ENCODE measurements at regions not wholly inside any gene's neighbourhood (a gene's known extent, or its start where the extent isn't known, plus 50 kb on each side); places are given as distances from the start of the nearest gene placed in this dataset.

- no peak overlapping the region for H3K4me3 Mint-ChIP-seq
- no peaks in the 10 kb centered on the region for H3K9me3 Mint-ChIP-seq
- no peak for TF ChIP-seq ZNF121 (CRISPR knock-in tag; IDR thresholded peaks at IDR 0.05)
- ATAC-seq (no peak), DNase-seq (ENCODE audit: low spot score) (no peak)
- no peaks in the 10 kb centered on the region for H3K27me3 Mint-ChIP-seq (ENCODE audit: low read depth)
- POLR2A ChIA-PET, result no interaction called here
- CTCF ChIA-PET, result no interaction called here
- H3K27ac Mint-ChIP-seq, result no peak overlapping the region
- peaks cover 6% of the 10 kb centered on the region for H3K4me1 Mint-ChIP-seq
- H3K36me3 Mint-ChIP-seq, result no peaks in the 10 kb centered on the region
Observed at GRCh38 chr9:99735041-99735440, 86.6 kb upstream of the NR4A3 start.

- ChIA-PET CTCF (no interaction called here), POLR2A (no interaction called here)
- H3K4me1 Mint-ChIP-seq, result no peaks in the 10 kb centered on the region
- no peak for ATAC-seq
- H3K27me3 Mint-ChIP-seq (ENCODE audit: low read depth), result no peaks in the 10 kb centered on the region
- H3K4me3 Mint-ChIP-seq, result no peak overlapping the region
- no peaks in the 10 kb centered on the region for H3K9me3 Mint-ChIP-seq
- TF ChIP-seq CDX4 (CRISPR knock-in tag; IDR thresholded peaks at IDR 0.05; ENCODE audit: borderline replicate concordance), result no peak
- no peak for TF ChIP-seq SMAD3 (CRISPR knock-in tag; IDR thresholded peaks at IDR 0.05; ENCODE audit: borderline replicate concordance)
- TF ChIP-seq MXD4 (CRISPR knock-in tag; IDR thresholded peaks at IDR 0.05; ENCODE audit: borderline replicate concordance), result no peak
- TF ChIP-seq SOX15 (CRISPR knock-in tag; IDR thresholded peaks at IDR 0.05), result no peak
- TF ChIP-seq PREB (CRISPR knock-in tag; IDR thresholded peaks at IDR 0.05; ENCODE audit: borderline replicate concordance), result no peak
- no peak for TF ChIP-seq IRF2 (CRISPR knock-in tag; IDR thresholded peaks at IDR 0.05; ENCODE audit: borderline replicate concordance, low read depth)
- TF ChIP-seq E2F1 (CRISPR knock-in tag; IDR thresholded peaks at IDR 0.05), result no peak
- no peak for TF ChIP-seq USF2 (CRISPR knock-in tag; IDR thresholded peaks at IDR 0.05)
- no peak for TF ChIP-seq RORB (CRISPR knock-in tag; IDR thresholded peaks at IDR 0.05)
- TF ChIP-seq AR (CRISPR knock-in tag; IDR thresholded peaks at IDR 0.05), result no peak
- no peak for TF ChIP-seq HMGA2 (CRISPR knock-in tag; IDR thresholded peaks at IDR 0.05)
- no peak for TF ChIP-seq MYBL2 (CRISPR knock-in tag; IDR thresholded peaks at IDR 0.05)
- no peak for TF ChIP-seq RELA (CRISPR knock-in tag; IDR thresholded peaks at IDR 0.05; ENCODE audit: borderline replicate concordance)
- H3K36me3 Mint-ChIP-seq, result no peaks in the 10 kb centered on the region
- DNase-seq (ENCODE audit: low spot score), result no peak
- no peak overlapping the region for H3K27ac Mint-ChIP-seq
Observed at GRCh38 chr9:99736291-99736690, 85.4 kb upstream of the NR4A3 start.

GRCh38 chr9:99737649-99738048, 84.0 kb upstream of the NR4A3 start:
- H3K4me3 Mint-ChIP-seq, result no peak overlapping the region
- CTCF ChIA-PET, result no interaction called here
- no peaks in the 10 kb centered on the region for H3K4me1 Mint-ChIP-seq
- ATAC-seq (no peak), DNase-seq (ENCODE audit: low spot score) (no peak)
- H3K9me3 Mint-ChIP-seq, result no peaks in the 10 kb centered on the region
- POLR2A ChIA-PET, result no interaction called here
- no peak overlapping the region for H3K27ac Mint-ChIP-seq
- no peaks in the 10 kb centered on the region for H3K36me3 Mint-ChIP-seq
- H3K27me3 Mint-ChIP-seq (ENCODE audit: low read depth), result no peaks in the 10 kb centered on the region
- no peak for TF ChIP-seq ZBTB21 (CRISPR knock-in tag; IDR thresholded peaks at IDR 0.05; ENCODE audit: borderline replicate concordance)
- no peak for TF ChIP-seq ZNF425 (CRISPR knock-in tag; conservative IDR thresholded peaks at IDR 0.05)
- no peak for TF ChIP-seq AFF4 (CRISPR knock-in tag; IDR thresholded peaks at IDR 0.05; ENCODE audit: borderline replicate concordance)
- no peak for TF ChIP-seq PRRX2 (CRISPR knock-in tag; IDR thresholded peaks at IDR 0.05)
- no peak for TF ChIP-seq NR3C1 (CRISPR knock-in tag; conservative IDR thresholded peaks at IDR 0.05; ENCODE audit: low read depth)
- no peak for TF ChIP-seq OVOL2 (CRISPR knock-in tag; IDR thresholded peaks at IDR 0.05; ENCODE audit: borderline replicate concordance)

All from WTC11 (cell line).